Liver (tissue), 8 donors: ENCODE measurements at regions not wholly inside any gene's neighbourhood (a gene's known extent, or its start where the extent isn't known, plus 50 kb on each side); places are given as distances from the start of the nearest gene placed in this dataset.

Experiments used
- DNase-seq: peaks from one replicate; pipeline ENCODE4 v3.0.0-alpha.2; 2017; ENCODE audit warnings: low spot score
- H3K27ac ChIP-seq, 2 donors: one replicate each; pipeline ENCODE4 v1.7.0; 2013; ENCODE audit warnings: inconsistent platforms in 2 of 2, low read length in 2 of 2, control low read depth in 1 of 2, low read depth in 1 of 2, mild to moderate bottlenecking in 1 of 2
- H3K27me3 ChIP-seq, 4 donors: one replicate each; pipeline versions ENCODE4 v1.6.1 to v1.7.0; 2013; ENCODE audit warnings: low read length in 3 of 4, inconsistent platforms in 1 of 4, mild to moderate bottlenecking in 1 of 4, moderate library complexity in 1 of 4; ENCODE audit not compliant: control insufficient read depth in 4 of 4, insufficient read depth in 4 of 4
- H3K36me3 ChIP-seq, 4 donors: one replicate each; pipeline versions ENCODE4 v1.6.1 to v1.7.0; 2013; ENCODE audit warnings: low read length in 3 of 4, mild to moderate bottlenecking in 3 of 4, low read depth in 1 of 4, moderate library complexity in 1 of 4; ENCODE audit not compliant: control insufficient read depth in 4 of 4, insufficient read depth in 3 of 4
- H3K4me1 ChIP-seq, 4 donors: one replicate each; pipeline versions ENCODE4 v1.6.1 to v1.7.0; 2013; ENCODE audit warnings: low read length in 3 of 4, mild to moderate bottlenecking in 3 of 4, moderate library complexity in 1 of 4; ENCODE audit not compliant: control insufficient read depth in 4 of 4, insufficient read depth in 4 of 4
- H3K4me3 ChIP-seq, 3 donors: one replicate each; pipeline versions ENCODE4 v1.6.1 to v1.7.0; 2013; ENCODE audit warnings: low read length in 3 of 3, control low read depth in 1 of 3, low read depth in 1 of 3, mild to moderate bottlenecking in 1 of 3
- H3K9ac ChIP-seq, 2 donors: one replicate each; pipeline ENCODE4 v1.7.0; 2013; ENCODE audit warnings: low read length in 2 of 2, mild to moderate bottlenecking in 2 of 2, moderate library complexity in 2 of 2, control low read depth in 1 of 2, low read depth in 1 of 2
- H3K9me3 ChIP-seq, 4 donors: one replicate each; pipeline versions ENCODE4 v1.6.1 to v1.7.0; 2013; ENCODE audit warnings: low read length in 3 of 4; ENCODE audit not compliant: control insufficient read depth in 4 of 4
- CTCF ChIP-seq: fragments of 150-350 bp; IDR thresholded peaks from 2 replicates; pipeline ENCODE4 v1.5.1; 2017; ENCODE audit warnings: improper control_type of control experiment, low read depth, low read length; ENCODE audit not compliant: missing input control
- EGR1 ChIP-seq, 2 donors: IDR thresholded peaks; 2 replicates each; pipeline ENCODE4 v1.6.1; 2016 to 2018; ENCODE audit warnings: antibody characterized with exemption in 2 of 2, low read depth in 2 of 2
- FOXA1 ChIP-seq: IDR thresholded peaks from 2 replicates; pipeline ENCODE4 v1.6.1; 2016; ENCODE audit warnings: antibody characterized with exemption
- FOXA2 ChIP-seq: IDR thresholded peaks from 2 replicates; pipeline ENCODE4 v1.6.1; 2016; ENCODE audit warnings: antibody characterized with exemption
- GABPA ChIP-seq, 2 donors: IDR thresholded peaks in 1 of 2; conservative IDR thresholded peaks in 1 of 2; 2 replicates each; pipeline ENCODE4 v1.6.1; 2016; ENCODE audit warnings: antibody characterized with exemption in 2 of 2, mild to moderate bottlenecking in 1 of 2, moderate library complexity in 1 of 2
- HNF4A ChIP-seq, 2 donors: conservative IDR thresholded peaks; 2 replicates each; pipeline ENCODE4 v1.6.1; 2016; ENCODE audit warnings: antibody characterized with exemption in 2 of 2, mild to moderate bottlenecking in 2 of 2
- HNF4G ChIP-seq: IDR thresholded peaks from 2 replicates; pipeline ENCODE4 v1.6.1; 2016; ENCODE audit warnings: antibody characterized with exemption
- JUND ChIP-seq, 2 donors: IDR thresholded peaks; 2 replicates each; pipeline ENCODE4 v1.6.1; 2016; ENCODE audit warnings: antibody characterized with exemption in 2 of 2
- NR2F2 ChIP-seq: IDR thresholded peaks from 2 replicates; pipeline ENCODE4 v1.6.1; 2016; ENCODE audit warnings: antibody characterized with exemption
- RAD21 ChIP-seq, 2 donors: IDR thresholded peaks; 2 replicates each; pipeline ENCODE4 v1.6.1; 2016; ENCODE audit warnings: antibody characterized with exemption in 2 of 2, mild to moderate bottlenecking in 2 of 2
- REST ChIP-seq: IDR thresholded peaks from 2 replicates; pipeline ENCODE4 v1.6.1; 2016; ENCODE audit warnings: antibody characterized with exemption, mild to moderate bottlenecking
- RXRA ChIP-seq, 2 donors: IDR thresholded peaks; 2 replicates each; pipeline ENCODE4 v1.6.1; 2017 to 2018; ENCODE audit warnings: antibody characterized with exemption in 2 of 2, mild to moderate bottlenecking in 1 of 2
- SP1 ChIP-seq: IDR thresholded peaks from 2 replicates; pipeline ENCODE4 v1.6.1; 2018; ENCODE audit warnings: antibody characterized with exemption, mild to moderate bottlenecking
- TAF1 ChIP-seq: conservative IDR thresholded peaks from 2 replicates; pipeline ENCODE4 v1.6.1; 2016; ENCODE audit warnings: antibody characterized with exemption, mild to moderate bottlenecking
- YY1 ChIP-seq: IDR thresholded peaks from 2 replicates; pipeline ENCODE4 v1.6.1; 2016; ENCODE audit warnings: antibody characterized with exemption, mild to moderate bottlenecking
- ZBTB33 ChIP-seq: IDR thresholded peaks from 2 replicates; pipeline ENCODE4 v1.6.1; 2016; ENCODE audit warnings: antibody characterized with exemption
- WGBS: extraction: QIAGEN DNeasy Blood & Tissue Kit; methylation state at CpG from one replicate; pipeline ENCODE4 v1.1.7; 2013; 5-methylcytosine and 5-hydroxymethylcytosine counted together
- TF ChIP-seq, protein P1 (sequence below): IDR thresholded peaks from 2 replicates; pipeline ENCODE4 v1.6.1; 2016; ENCODE audit warnings: antibody characterized with exemption
- TF ChIP-seq, protein P2 (sequence below): IDR thresholded peaks from 2 replicates; pipeline ENCODE4 v1.6.1; 2016; ENCODE audit warnings: antibody characterized with exemption
- donor health status: healthy.
- donor health status: healthy.
- donor health status: healthy.
- donor health status: healthy.
- donor health status: healthy.

DNA sequence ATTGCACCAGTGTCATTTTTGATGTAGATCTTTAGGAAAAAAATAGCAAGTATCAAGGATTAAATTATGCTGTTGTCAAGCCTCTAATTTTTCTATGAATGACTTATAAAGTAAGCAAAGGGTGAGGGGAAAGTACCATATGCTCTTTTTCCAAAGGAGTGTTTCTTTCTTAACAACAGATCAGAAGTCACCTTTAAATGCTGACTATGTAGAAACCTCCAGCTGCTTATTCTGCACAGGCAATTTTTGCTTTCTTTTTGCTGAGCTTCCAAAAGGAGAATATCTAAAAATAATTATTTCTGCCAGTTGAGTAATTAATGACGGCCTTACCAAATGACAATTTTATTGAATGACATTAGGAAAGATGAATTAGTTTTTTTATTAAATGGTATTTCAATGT is 390.6 kb upstream of the MANEA start:
- DNase-seq: no peak
- H3K27me3 ChIP-seq: peaks cover 0 to 3% (median 0%) of the 10 kb centered on the region in 4 donors
- H3K27ac ChIP-seq: no peak overlapping the region
- no peak overlapping the region for H3K9ac ChIP-seq
- H3K4me3 ChIP-seq: no peak overlapping the region
- no peaks in the 10 kb centered on the region for H3K9me3 ChIP-seq
- WGBS: 65% methylated on average over 1 of the region's 1 CpG
- TF ChIP-seq FOXA1: no peak
- no peak for TF ChIP-seq GABPA (IDR thresholded peaks at IDR 0.05 in 1 of 2, conservative IDR thresholded peaks at IDR 0.05 in 1 of 2)
- no peak for TF ChIP-seq HNF4G
- no peak for TF ChIP-seq SP1
- no peak for TF ChIP-seq RXRA (IDR thresholded peaks at IDR 0.05)
- TF ChIP-seq JUND (IDR thresholded peaks at IDR 0.05): no peak
- no peak for TF ChIP-seq REST
- TF ChIP-seq, protein P1, sequence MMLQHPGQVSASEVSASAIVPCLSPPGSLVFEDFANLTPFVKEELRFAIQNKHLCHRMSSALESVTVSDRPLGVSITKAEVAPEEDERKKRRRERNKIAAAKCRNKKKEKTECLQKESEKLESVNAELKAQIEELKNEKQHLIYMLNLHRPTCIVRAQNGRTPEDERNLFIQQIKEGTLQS: no peak
- no peak for TF ChIP-seq RAD21 (IDR thresholded peaks at IDR 0.05)
- TF ChIP-seq EGR1 (IDR thresholded peaks at IDR 0.05; ENCODE audit: low read depth in 2 of 2): no peak
- TF ChIP-seq HNF4A (conservative IDR thresholded peaks at IDR 0.05): no peak
- TF ChIP-seq TAF1: no peak
- no peak for TF ChIP-seq CTCF
- TF ChIP-seq, protein P2, sequence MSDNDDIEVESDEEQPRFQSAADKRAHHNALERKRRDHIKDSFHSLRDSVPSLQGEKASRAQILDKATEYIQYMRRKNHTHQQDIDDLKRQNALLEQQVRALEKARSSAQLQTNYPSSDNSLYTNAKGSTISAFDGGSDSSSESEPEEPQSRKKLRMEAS: no peak
- TF ChIP-seq FOXA2: no peak
- no peak for TF ChIP-seq YY1
- no peak for TF ChIP-seq NR2F2
- TF ChIP-seq ZBTB33: no peak
- H3K4me1 ChIP-seq: no peaks in the 10 kb centered on the region
- H3K36me3 ChIP-seq: no peaks in the 10 kb centered on the region
